ENCODE measurements at regions not wholly inside any gene's neighbourhood (a gene's known extent, or its start where the extent isn't known, plus 50 kb on each side); places are given as distances from the start of the nearest gene placed in this dataset.

DNA sequence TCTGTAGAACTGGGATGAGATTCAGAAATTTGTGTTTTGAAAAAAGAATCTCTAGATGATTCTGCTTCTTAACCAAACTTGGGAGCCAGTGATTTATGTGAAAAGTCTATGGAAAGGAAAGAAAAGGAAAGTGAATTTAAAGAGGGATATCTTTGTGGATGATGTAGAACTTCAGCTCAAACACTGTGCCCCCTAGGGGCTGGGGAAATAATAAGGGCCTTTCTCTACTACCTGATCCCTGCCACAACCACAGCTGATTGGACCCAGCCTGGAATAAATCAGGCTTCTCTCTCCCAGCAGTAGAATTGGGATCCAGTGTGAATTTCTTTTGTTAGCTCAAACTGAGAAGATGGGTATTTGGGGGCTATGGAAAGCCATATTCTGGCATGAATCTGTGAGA lies 155.0 kb downstream of the PRELID2 start:
- peak; percentile 5 for DNase-seq (ENCODE audit: low read depth)
- no peak overlapping the region for H3K4me3 ChIP-seq (ENCODE audit: low read depth, low read length)
- TF ChIP-seq, protein P1, sequence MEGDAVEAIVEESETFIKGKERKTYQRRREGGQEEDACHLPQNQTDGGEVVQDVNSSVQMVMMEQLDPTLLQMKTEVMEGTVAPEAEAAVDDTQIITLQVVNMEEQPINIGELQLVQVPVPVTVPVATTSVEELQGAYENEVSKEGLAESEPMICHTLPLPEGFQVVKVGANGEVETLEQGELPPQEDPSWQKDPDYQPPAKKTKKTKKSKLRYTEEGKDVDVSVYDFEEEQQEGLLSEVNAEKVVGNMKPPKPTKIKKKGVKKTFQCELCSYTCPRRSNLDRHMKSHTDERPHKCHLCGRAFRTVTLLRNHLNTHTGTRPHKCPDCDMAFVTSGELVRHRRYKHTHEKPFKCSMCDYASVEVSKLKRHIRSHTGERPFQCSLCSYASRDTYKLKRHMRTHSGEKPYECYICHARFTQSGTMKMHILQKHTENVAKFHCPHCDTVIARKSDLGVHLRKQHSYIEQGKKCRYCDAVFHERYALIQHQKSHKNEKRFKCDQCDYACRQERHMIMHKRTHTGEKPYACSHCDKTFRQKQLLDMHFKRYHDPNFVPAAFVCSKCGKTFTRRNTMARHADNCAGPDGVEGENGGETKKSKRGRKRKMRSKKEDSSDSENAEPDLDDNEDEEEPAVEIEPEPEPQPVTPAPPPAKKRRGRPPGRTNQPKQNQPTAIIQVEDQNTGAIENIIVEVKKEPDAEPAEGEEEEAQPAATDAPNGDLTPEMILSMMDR (conservative IDR thresholded peaks at IDR 0.05; ENCODE audit: low read depth, low read length) = peak; percentile 41

DNA sequence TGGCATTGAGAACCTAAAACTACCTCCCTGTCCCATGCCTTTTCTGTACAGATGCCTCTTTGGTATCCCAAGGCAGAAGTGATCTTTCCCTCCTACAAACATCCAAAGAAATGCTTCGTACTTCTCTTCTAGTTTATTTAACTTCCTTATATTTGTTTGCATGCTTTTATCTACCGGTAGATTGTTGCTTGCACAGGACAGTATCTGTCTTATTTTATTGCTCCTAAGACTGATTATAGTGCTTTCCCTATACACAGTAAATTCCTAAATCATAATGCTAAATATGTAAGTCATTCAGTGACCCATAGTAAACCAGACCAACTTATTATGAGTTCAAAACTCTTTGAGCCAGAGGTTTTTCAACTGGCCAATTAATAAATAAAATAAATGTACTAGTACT lies 156.9 kb downstream of the PRELID2 start:
- DNase-seq (ENCODE audit: low read depth) = no peak
- H3K4me3 ChIP-seq (ENCODE audit: low read depth, low read length) = no peak overlapping the region
- TF ChIP-seq, protein P1 (conservative IDR thresholded peaks at IDR 0.05; ENCODE audit: low read depth, low read length) = no peak

DNA sequence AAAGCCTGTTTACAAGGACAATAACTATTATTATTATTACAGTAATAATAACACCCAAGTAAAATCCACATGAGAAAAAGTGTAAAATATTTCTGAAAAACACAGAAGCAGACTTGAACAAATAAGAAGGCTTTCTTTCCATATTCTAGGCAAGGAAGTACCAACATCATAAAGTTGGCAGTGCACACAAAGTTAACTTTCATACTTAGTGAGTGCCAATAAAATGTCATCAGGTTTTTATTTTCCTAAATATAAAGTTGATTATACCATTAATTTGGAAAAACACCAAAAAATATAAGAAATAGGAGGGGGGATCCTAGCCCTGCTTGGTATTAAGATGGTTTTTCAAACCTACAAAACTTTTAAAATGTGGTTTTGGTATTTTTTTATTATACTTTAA lies 161.4 kb downstream of the PRELID2 start:
- H3K4me3 ChIP-seq (ENCODE audit: low read depth, low read length) = no peak overlapping the region
- no peak for DNase-seq (ENCODE audit: low read depth)
- TF ChIP-seq, protein P1 (conservative IDR thresholded peaks at IDR 0.05; ENCODE audit: low read depth, low read length) = no peak

DNA sequence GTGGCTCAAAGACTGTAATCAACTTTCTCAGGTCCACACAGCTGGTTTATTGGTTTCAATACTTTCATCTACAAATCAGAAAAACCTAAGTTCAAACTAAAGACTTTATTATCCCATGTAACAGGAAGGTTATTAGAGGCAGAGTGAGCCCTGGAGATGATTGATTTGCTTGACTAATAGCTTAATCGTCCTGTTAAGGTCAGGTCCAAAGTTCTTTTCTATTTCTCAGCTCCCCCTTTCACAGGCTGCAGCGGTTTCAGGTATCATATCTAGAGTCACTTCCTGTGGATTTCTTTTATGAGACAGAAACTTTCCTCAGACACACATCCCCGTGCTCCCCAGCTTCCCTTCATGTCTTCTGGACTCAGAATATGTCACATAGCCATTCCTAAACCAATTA lies 166.4 kb downstream of the PRELID2 start:
- no peak for DNase-seq (ENCODE audit: low read depth)
- no peak overlapping the region for H3K4me3 ChIP-seq (ENCODE audit: low read depth, low read length)
- TF ChIP-seq, protein P1 (conservative IDR thresholded peaks at IDR 0.05; ENCODE audit: low read depth, low read length) = no peak

DNA sequence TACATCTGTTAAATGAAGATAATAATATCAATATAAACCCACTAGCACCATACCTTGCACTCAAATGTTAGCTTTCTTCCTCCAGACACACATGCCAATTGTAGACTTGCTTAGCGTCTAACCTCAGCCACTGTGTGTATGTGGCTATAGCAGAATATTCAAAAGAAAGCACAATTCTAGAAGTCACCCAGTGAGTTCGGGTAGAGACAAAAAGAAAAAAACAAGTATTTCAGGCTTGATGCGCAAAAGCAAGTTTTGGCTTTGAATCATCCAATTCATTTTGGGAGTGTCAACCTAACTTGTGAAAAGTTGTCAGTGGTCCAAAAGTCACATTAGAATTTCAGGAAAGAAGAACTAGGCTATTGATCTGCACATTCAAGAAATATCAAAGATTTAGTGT lies 167.4 kb downstream of the PRELID2 start:
- no peak overlapping the region for H3K4me3 ChIP-seq (ENCODE audit: low read depth, low read length)
- DNase-seq (ENCODE audit: low read depth) = no peak
- TF ChIP-seq, protein P1 (conservative IDR thresholded peaks at IDR 0.05; ENCODE audit: low read depth, low read length) = no peak

DNA sequence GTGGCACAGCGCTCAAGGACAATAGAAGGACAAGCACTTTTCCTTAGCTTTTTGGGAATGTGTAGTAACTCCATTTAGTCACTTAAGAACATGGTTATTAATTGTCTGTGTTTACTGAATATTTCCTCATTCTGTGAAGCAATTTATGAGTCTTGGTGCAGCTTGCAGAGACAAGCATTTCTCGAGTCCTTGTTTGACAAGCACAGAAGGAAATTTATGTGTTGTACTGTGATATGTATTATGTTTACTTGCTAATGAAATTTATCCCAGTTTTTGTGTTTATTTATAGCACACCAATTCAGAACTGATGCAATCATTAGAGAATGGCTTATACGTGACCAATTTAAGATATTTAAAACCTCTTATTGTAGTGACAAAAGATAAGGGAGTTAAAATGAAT lies 168.6 kb downstream of the PRELID2 start:
- TF ChIP-seq, protein P1 (conservative IDR thresholded peaks at IDR 0.05; ENCODE audit: low read depth, low read length) = no peak
- H3K4me3 ChIP-seq (ENCODE audit: low read depth, low read length) = no peak overlapping the region
- DNase-seq (ENCODE audit: low read depth) = no peak

DNA sequence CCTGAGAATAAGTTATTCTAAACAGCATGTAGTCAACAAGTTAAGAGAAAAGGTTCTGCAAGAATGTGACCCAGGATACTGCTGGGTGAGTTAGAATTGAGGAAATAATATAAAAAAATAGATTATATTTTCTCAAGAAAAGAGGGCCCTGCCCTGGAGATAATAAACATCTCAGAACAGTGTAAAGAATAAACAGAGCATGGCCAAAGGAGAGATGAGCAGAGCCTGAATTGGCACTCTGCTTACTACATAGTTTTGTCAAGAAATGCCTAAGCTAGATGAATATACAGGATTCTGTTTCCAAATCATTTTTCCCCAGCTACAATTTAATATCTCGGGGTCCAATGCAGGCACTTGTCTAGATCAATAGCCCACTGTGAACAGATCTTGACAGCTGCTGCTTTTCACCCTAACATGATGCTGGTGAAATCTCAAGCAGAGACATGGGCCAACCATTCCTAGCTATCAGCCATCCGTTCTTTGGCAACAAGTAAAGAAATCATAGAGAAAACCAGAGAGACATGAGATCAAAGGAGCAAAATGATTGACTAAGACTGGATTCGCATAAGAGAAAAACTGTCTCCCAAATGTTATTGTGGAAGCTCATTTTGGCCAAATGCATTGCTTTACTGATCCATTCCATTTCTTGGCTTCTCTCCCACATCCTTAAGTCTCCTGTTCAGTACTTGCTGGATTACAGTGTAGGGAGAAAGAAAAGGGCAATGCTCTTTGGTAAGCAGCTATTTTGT lies 173.2 kb downstream of the PRELID2 start:
- no peak for DNase-seq (ENCODE audit: low read depth)
- no peak overlapping the region for H3K4me3 ChIP-seq (ENCODE audit: low read depth, low read length)
- TF ChIP-seq, protein P1 (conservative IDR thresholded peaks at IDR 0.05; ENCODE audit: low read depth, low read length) = no peak

Data from choroid plexus epithelial cell (primary cell).